CD4-positive, alpha-beta T cell treated with Interleukin-10 for 1 hour (primary cell): ENCODE measurements at regions not wholly inside any gene's neighbourhood (a gene's known extent, or its start where the extent isn't known, plus 50 kb on each side); places are given as distances from the start of the nearest gene placed in this dataset.

Experiments
- DNase-seq: peaks from one replicate; pipeline ENCODE4 v3.0.0-alpha.2; 2020

DNA sequence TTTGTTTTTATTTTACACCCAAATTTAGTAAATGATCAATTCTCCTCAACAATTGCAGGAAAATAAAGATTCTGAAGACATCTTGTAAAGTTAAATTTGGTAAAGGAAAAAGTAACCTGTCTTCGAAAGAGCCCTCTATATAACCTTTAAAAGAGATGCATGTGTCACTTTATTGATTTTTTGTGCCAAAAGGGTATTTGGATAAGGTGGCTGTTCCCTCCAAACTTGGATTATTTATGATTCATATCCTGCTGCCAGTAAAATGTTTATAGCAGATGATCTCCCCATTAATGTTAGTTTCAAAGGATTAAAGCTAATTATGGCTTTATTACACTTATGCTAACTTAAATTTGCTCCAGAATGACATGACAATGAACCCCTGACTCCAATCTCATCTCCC, 98.8 kb downstream of the DUSP6 start:
- no peak for DNase-seq

DNA sequence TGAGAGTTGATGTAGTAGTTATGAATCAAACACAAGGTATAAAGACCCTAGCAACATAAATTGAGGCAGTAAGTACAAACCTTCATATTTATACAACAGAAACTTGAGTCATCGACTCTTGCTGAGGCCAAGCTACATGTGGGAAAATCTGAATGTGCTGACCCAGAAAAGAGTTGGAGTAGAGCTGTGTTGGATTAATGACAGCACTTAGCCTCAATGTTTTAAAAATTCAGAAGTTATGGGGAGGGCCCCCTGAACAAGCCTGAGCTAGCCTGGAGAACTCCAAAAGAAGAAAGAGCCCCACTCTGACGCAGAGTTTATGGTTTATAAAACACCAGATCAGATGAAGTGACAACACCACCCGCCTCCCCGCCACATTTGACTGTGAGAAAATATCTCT, 100.0 kb downstream of the DUSP6 start:
- no peak for DNase-seq

- no peak for DNase-seq
Observed at GRCh38 chr12:89251342-89252271, 100.7 kb downstream of the DUSP6 start.

GRCh38 chr12:89250636-89251035, 101.7 kb downstream of the DUSP6 start:
- no peak for DNase-seq

DNA sequence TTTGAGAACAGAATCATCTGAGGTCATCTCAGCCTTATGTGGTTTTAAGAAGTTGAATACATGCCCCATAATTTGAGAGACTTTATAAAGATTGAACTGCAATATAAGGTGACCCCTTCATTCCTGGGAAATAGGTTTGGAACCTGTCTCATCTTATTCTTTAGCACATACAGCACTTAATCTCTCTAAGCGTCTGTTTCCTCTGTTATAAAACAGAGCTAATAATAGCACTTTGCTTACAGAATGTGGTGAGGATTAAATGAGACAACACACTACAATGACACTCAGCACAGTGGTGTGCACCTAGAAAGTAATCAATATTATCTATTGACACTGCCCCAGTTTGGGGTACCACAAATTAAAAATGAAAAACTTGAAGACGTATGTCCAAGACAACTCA, 102.1 kb downstream of the DUSP6 start:
- no peak for DNase-seq

DNA sequence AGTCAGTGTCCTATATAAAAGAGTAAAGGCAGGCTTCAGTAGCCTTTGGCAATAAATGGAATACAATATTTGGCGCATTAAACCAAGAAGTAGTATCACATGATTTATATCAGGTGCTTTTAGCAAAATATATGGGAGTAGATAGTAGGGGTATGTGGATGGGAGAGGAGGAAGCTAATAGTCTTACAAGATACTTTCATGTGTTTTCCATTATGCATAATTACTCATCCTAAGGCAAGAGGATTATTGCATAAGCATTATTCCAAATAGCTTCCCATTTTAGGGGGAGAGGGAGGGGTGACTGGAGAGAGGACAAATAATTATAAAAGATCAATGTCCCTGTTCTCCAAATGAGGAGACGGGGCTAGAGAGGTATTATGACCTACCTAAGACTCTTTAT, 104.3 kb downstream of the DUSP6 start:
- no peak for DNase-seq

- DNase-seq, result no peak
Observed at GRCh38 chr12:89247541-89247942, 104.8 kb downstream of the DUSP6 start.

GRCh38 chr12:89245090-89245489, 107.2 kb downstream of the DUSP6 start:
- DNase-seq, result peak; percentile 64

- peak; percentile 27 for DNase-seq
Observed at GRCh38 chr12:89244536-89244935, 107.8 kb downstream of the DUSP6 start.

DNA sequence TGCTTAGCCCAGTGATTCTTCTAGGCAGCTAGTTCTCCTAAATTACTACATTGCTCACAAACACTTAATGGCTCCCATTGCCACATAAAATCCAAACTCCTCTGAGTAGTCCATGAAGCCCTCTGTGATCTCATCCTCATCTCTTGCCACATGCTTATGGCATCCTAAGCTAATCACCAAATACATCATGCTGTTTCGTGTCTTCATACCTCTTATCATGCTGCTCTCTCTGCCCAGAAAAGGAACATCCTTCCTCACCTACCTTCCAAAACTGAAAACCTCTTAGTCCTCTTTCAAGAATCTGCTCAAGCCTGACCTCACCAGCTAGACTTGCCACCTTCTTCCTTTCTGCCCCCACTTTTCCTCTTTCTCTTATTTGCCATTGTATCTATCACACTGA, 108.5 kb downstream of the DUSP6 start:
- no peak for DNase-seq

- no peak for DNase-seq
Observed at GRCh38 chr12:89239534-89239933, 112.8 kb downstream of the DUSP6 start.

DNA sequence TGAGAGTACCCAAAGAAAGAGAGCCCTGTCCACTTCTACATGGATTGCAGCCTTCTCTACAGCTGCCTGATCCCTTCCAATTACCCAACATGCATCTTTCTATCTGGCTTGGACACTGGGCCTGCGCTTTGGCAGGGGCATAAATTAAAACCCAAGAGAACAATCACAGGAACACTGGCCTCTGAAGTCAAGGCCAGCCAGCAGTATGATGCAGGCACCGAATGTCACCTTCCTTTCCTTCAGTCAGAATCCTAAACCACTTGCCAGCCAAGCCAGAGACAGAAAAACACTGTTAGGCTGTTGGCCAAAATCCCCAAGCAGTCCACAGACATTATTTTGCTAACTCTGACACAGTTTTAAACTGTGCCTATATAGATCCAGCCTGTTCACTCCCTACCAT, 113.7 kb downstream of the DUSP6 start:
- DNase-seq, result no peak

- no peak for DNase-seq
Observed at GRCh38 chr12:89237763-89238162, 114.5 kb downstream of the DUSP6 start.

GRCh38 chr12:89236748-89237383, 115.4 kb downstream of the DUSP6 start:
- DNase-seq, result no peak

DNA sequence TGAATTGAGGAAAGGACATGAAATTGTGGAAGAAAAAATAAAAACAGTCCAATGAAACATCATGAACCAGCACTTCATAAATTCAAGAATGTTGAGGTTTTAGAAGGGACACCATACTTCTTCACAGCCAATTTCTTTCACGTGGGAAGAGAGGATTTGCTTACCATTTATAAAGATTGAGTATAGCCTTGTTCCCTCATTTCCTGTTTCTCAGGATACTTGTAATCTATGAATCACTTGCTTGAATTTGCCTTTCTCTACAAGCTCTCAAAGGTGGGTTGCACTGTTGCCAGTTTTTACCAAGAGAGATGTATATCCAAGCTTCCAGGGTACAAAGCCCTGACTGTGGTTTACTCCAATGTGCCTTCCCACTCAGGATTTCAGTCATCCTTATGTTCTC, 116.1 kb downstream of the DUSP6 start:
- DNase-seq, result no peak

DNA sequence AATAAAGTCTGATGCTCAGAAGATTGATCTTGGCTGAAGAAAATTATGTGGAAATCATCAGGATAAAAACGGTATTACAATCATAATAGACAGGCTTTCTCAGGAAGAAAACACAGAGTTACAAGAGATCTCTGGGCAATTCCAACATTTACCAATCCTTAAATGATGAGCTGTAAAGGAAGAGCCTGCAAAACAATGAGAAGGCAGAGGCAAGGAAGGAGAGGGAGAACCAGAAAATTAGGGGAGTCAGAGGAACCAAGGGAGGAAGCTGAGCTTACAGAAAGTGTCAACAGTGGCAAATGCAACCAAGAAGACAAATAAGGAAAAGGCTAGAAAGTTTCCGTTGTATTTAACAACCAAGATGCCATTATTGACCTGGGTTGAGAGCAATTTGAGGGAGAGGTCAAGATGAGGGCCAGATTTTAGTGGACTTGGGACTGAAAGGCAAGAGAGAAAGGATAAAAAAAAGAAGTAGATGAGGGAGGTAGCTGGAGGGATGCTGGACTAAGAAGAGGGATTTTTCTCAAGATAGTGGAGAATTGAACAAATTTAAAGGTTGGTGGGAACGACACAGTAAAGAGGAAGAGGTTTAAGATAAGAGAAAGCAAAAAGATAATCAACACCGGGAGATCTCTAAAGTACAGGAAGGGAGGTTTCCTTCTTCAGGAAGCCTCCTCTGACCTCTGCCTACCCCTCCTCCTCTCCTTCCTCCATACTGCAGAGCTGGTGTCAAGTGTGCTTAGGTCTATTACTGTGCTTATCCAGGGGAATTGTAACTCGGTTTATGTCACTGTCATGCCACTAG, 116.9 kb downstream of the DUSP6 start:
- DNase-seq, result peak; percentile 22

GRCh38 chr12:89234324-89235114, 117.8 kb downstream of the DUSP6 start:
- DNase-seq, result no peak

DNA sequence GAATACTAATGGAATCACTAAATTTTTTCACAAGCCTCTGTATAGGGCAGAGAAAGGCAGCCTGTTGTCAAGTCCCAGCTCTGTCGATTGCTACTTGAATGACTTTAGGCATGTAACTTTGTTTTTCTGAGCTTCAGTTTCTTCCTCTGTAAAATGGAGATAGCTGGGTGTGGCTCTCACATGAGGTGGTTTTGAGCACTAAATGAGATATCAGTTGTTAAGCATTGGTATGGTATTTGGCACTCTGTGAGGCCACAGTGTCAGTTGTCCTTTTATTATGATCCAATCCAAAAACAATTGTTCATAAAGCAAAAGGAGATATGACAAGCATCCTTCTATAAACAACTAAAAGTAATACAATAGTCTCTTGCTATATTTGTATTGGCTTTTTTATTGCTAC, 120.6 kb downstream of the DUSP6 start:
- no peak for DNase-seq

DNA sequence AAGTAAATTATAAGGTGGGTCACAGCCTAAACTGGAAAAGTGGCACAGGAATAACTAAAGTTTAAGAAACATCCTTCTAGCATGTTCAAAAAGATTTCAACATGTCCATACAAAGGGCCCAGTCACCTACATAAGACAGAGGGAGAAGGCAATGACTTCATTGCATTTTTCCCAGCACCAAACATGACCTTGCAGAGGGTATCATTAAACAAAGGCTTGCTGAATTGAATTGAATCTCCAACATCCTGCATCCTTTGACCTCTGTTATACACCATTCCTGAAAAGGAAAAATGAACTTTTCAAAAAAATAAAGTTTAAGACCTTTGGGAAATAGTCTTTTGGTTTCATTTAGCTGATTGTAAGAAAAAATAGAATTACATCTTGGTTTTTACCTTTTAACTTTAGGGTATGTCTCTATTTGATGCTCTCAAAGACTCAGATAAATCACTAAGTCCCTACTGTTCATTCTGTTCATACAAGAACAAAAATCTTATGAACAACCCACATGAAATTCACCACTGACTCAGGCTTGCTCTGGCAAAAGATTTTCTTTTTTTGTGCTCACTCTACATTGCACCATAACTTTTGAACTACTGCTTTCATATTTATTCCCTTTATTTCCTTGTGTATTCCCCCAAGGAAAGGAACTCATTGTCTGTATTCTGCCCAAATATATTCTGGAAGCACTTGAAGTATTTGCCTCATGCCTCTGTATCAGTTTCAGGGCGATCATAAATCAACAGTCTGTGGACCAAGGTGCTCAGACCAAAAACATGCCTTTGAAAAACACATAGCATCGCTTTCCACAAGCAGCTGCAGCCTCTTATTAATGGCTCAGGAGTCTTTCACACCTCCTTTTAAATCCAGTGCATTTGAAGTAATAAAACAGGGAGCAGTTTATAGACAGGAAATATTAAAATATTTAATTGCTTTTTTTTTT, 121.7 kb downstream of the DUSP6 start:
- no peak for DNase-seq

DNA sequence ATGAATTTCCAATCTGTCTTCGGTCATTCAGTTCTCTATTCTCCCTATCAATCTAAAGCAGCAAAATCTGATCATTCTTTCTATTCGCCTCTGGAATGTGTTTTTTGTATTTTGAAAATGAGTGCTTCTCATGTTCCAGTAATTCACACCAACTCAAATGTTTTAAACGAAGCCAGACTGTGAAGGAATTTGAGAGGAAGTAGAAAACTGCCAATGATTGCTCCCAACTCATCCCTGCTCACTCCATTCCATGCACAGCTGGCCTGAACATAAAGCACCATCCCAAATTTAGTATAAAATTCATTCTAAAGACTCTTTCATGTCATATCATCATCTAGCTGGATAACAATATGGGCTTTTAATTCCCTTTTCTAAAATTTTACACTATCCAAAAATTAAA, 123.8 kb downstream of the DUSP6 start:
- no peak for DNase-seq

DNA sequence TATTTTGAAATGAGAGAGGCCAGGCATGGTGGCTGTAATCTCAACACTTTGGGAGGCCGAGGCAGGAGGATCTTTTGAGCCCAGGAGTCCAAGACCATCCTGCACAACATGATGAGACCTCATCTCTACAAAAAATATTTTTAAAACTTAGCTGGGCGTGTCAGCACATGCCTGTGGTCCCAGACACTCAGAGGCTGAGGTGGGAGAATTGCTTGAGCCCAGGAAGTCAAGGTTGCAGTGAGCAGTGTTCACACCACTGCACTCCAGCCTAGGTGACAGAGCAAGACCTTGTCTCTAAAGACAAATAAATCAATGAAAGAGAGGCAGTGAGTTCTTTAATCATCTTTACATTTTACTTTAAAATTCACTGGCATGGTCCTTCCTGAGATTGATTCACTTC, 124.5 kb downstream of the DUSP6 start:
- DNase-seq, result no peak
